Body of pancreas (tissue), 4 donors: ENCODE measurements at regions not wholly inside any gene's neighbourhood (a gene's known extent, or its start where the extent isn't known, plus 50 kb on each side); places are given as distances from the start of the nearest gene placed in this dataset.

Experiments used
- CTCF ChIP-seq, 7 experiments: fragments of 450-650 bp in 4 of 7; fragments of 200-600 bp in 3 of 7; sonication (generic) in 3 of 7; IDR thresholded peaks; one replicate each; pipeline ENCODE4 v1.5.1; 2016 to 2019; ENCODE audit warnings: antibody characterized with exemption in 7 of 7
- POLR2A ChIP-seq, 3 donors: fragments of 450-650 bp; IDR thresholded peaks; one replicate each; pipeline ENCODE4 v1.6.1; 2016; ENCODE audit warnings: antibody characterized with exemption in 3 of 3, mild to moderate bottlenecking in 2 of 3

GRCh38 chr3:72352176-72352575 is 496.1 kb downstream of the SHQ1 start:
- TF ChIP-seq POLR2A (IDR thresholded peaks at IDR 0.05) = no peak
- no peak for TF ChIP-seq CTCF (IDR thresholded peaks at IDR 0.05)
